ENCODE measurements at regions not wholly inside any gene's neighbourhood (a gene's known extent, or its start where the extent isn't known, plus 50 kb on each side); places are given as distances from the start of the nearest gene placed in this dataset.

DNA sequence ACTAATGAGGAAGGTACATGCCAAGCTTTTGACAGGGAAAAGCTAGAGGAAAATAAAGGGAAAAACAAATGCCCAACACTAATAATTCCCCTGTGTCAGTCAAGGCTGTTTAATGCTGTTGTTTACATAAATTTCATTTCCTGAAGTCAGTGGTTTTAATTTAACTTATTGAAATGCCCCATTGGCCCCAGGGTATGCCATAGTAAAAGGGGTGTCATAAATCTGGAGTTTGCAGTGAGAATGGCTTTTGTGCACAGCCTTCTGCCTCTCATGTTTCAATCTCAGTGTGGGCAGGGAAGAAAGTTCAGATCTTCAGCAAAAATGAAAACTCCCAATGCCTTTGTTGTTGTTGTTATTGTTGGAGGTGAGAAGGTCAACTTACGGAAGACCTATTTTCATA lies 550.1 kb upstream of the DCC start:
- DNase-seq (ENCODE audit: insufficient read length, low spot score) = no peak
- FAIRE-seq = no peak

DNA sequence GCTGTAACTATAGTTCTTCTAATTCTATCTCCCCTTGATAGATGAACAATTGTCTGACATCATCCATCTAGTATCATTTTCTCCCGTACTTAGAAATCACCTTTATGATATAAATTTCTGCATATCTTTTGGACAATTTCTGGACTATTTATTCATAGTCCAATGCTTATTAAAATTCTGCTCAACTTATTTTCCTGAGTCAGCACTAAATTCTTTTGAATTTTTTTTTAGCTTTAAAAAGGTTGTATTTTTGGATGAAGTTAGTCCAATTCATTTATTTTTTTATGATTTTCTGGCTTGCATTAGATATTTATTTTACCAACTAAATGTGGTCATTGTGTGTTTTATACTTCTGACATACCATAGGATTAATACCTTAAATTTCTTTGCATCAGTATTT lies 538.5 kb upstream of the DCC start:
- no peak for FAIRE-seq
- DNase-seq (ENCODE audit: insufficient read length, low spot score) = no peak

DNA sequence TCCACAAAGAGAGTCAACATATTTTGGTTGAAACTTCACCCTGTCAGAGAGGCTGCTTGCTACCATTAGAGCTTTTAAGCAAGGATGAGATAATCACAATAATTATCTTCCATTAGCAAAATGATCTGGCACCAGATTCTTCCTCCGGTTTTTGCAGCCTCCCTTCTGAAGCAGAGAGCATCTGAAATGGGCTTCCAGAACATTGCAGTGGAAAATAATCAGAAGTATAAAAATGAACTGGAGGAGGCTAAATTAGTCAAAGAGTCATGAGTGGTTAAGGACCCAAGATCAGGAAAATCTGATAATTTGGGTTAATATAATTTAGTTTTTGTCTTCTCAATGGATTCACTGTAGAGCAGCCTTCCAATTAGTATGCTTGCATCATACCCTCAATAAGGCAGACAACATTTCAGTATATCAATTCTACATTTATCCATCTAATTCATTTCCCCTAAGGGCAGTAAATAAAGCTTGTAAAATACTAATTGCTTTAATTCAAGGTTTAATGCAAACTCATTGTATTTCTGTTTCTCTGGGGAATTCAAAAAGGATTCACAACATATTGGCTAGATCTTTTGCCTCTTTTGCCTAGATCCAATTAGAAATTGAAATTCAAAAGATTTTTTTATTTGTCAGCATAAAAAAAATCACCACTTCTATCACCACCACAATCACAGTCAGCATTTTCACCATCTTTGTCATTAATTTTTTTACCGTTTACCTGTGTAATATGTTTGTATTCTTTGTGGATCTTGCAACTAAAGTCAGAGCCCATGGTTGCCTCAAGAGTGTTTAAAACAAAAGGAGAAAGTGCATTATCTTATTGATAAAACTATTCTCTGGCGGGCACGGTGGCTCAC lies 537.2 kb upstream of the DCC start:
- FAIRE-seq (no peak), DNase-seq (ENCODE audit: insufficient read length, low spot score) (no peak)

DNA sequence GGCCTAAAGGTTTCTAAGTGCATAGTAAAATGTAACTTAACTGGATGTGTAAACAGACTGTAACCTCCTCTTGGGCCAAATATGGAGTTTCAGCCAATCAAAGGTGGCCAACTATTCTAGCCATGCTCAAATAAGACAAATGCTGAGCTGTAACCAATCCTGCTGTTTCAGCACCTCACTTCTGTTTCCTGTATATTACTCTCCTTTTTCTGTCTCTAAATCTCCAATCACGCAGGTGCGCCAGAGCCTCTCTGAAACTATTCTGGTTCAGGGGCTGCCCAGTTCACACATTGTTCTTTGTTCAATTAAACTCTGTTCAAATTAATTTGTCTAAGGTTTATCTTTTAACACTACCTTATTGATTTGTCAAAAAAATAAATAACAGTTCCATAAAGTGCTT lies 532.7 kb upstream of the DCC start:
- DNase-seq (ENCODE audit: insufficient read length, low spot score) (no peak), FAIRE-seq (no peak)

DNA sequence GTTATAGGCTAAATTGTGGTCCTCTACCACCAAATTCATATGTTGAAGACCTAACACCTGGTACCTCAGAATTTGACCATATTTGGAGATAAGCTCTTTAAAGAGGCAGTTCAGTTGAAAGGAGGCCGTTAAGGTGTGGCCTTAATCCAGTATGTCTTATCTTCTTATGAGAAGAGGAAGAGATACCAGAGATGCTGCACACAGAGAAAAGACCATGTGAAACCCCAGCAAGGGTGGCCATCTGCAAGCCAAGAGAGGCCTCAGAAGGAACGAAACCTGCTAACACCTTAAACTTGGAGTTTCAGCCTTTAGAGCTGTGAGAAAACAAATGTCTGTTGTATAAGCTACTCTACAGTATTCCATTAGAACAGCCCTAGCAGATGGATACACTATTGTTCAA lies 528.1 kb upstream of the DCC start:
- no peak for FAIRE-seq
- no peak for DNase-seq (ENCODE audit: insufficient read length, low spot score)

DNA sequence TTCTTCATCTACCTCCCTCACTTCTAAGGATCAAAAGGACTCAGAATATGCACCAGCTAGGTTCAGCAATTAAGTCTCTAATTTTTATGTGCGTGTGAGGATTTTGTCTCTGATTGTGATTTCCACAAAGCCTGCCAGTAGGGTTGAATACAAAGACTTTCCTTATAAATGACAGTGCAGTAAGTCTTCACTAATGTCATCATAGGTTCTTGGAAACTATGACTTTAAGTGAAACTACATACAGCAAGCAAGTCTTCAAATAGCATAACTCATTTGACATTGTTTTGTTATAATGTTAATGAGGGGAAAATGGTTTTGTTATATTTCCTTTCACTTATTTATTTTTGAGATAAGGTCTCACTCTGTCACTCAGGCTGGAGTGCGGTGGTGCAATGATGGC lies 526.3 kb upstream of the DCC start:
- DNase-seq (ENCODE audit: insufficient read length, low spot score) (no peak), FAIRE-seq (no peak)

DNA sequence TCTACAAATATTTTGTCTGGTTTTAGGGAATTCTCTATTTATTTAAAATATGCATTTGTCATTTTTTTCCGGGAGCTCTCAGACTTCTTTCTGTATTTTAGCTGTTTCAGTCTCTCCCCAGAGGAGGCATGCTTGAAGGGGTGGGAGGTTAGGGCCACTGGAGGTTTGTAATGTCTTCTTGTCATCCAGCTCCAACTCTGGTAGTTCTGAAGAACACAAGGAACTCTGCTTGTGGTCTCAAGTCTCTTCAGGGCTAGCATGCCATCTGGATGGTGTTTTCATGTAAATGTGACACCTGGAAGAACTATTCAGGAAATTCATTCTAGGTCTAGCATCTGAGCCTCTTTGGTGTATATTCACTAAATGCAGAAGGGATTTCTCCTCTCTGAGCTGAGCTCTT lies 518.4 kb upstream of the DCC start:
- DNase-seq (ENCODE audit: insufficient read length, low spot score) (no peak), FAIRE-seq (no peak)

DNA sequence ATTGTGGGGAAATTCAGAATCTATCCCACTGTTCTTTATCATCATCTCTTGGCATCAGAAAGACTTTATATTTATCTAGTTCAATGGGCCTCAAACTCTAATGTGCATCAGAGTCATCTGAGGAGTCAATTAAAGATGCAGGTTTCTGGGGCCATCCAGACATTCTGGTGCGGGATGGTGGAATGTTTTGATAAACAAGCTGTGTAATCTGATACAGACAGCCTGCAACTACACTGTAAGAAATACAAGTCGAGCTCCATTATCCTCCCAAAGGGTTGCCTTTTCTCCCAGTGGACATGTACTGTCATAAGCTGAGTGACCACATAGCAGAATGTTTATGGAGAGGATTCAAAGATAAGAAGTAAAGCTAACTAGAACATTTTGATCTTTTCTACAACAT lies 515.3 kb upstream of the DCC start:
- FAIRE-seq = no peak
- no peak for DNase-seq (ENCODE audit: insufficient read length, low spot score)

DNA sequence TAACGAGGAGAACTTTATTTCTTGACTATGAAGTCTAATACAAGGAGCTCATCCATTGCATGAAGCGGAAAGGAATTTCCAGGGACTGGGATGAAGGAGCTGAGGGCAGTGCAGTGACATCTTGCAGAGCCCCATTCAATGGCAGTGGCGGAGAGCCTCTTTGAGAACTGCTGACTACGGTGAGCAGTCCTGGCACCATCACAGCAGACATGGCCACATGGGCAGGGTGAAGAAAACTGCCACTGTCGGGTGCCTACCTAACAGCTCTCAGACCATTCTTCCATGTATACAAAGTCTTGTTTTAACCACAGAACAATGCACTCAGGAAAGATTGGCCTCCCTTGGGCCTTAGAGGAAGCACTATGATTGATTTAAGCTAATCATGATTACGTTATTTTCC lies 506.1 kb upstream of the DCC start:
- no peak for DNase-seq (ENCODE audit: insufficient read length, low spot score)
- no peak for FAIRE-seq

DNA sequence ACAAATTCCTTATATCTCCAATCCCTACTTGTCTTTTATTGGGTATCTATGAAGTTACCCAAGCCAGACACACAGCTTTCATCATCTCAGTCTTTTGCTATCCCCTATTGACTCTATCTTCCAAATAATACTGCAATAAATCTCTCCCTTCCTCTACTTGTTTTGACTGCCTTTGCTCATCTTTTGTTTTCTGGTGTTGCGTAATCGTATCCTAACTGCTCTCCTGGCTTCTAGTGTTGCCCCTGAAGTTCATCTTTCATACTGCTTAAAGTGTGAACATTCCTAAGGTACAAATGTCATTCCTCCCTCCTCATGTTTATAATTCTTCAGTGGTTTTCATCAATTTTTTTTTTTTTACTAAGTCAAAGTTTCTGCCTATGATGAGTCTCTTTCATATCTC lies 491.3 kb upstream of the DCC start:
- DNase-seq (ENCODE audit: insufficient read length, low spot score) (no peak), FAIRE-seq (no peak)

DNA sequence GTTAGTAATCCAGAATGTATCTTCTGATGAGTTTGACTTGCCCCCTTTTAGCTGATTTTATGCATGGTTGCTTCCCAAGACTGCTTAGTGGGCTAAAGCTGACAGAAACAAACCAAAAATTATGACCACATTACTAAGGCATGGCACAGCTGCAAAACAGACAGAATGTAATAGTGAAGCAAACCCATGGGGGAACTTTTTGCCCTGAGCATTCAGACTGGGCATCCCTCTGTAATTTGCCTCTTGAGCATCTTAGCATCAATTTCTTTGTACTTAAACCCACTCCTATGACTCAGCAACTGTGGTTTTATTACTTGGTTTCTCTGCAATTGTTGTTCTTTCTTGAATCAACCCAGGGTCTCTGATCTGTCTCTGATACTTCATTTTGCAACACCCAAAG lies 487.3 kb upstream of the DCC start:
- FAIRE-seq = no peak
- DNase-seq (ENCODE audit: insufficient read length, low spot score) = no peak

DNA sequence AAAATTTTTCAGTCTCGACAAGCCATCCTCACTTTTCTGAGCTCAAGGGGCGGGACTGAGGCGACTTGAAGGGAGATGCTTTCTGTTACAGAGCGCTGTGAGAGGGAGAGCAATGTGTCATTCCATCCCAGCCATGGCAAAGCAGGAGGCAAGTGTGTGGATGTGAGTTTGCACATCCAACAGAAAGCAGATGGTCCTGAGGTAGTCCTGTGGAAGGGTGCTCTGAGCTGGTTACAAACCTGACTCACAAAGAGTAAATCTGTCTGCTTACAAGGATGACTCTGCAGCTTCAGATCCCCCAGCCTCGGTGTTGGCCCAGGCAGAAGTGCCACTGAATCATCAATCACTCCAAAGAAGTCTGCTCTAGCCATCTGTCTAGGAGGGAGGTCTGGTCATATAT lies 482.0 kb upstream of the DCC start:
- DNase-seq (ENCODE audit: insufficient read length, low spot score) (no peak), FAIRE-seq (no peak)

DNA sequence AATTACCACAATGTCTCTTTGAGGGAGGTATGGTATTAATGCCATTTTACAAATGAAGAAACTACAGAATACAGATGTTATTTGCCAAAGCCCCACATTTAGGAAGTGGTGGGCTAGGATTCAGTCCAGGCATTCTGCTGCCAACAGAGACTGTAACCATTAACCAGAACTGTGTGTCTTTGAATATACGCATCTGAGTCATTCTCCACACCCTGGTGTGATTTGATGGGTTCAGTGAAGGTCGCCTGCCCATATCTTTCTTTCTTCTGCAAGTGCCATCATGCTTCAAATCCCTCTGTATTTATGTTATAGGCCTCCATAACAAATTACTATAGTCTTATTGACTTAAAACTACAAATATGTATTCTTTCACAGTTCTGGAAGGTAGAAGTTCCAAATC lies 479.0 kb upstream of the DCC start:
- no peak for FAIRE-seq

DNA sequence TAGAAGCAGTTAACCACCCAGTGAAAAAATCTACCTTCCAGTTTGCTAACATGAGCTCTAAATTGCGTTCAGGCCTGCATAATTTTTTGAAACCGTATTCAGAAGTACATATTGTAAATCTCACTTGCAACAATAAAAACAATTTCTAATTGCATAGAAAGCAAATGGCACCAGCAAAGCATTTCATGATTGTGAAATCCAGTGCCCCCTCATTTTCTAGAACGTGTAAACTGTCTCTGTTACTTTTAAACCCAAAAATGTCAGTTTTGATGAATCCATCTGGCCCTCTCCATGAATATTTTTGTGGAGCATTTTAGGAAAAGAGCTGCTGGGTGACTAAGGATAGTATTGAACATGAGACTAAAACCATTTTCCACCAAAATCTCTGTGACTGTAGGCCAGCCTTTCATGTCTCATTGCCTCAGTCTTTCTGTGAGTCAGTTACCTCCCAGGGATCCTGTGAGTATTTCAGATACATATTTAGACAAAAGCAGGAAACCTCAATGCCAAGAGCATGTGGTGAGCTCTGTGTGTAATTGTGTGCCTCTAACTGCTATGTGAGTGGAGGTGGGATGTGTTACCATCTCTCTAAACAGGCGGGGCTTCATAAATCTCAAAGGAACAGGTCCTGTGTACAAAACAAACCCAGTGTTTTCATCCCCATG lies 477.8 kb upstream of the DCC start:
- DNase-seq (ENCODE audit: insufficient read length, low spot score) = no peak
- FAIRE-seq = no peak

More for the DNA sequence above, 479.0 kb upstream of the DCC start:
- no peak for DNase-seq (ENCODE audit: insufficient read length, low spot score)

DNA sequence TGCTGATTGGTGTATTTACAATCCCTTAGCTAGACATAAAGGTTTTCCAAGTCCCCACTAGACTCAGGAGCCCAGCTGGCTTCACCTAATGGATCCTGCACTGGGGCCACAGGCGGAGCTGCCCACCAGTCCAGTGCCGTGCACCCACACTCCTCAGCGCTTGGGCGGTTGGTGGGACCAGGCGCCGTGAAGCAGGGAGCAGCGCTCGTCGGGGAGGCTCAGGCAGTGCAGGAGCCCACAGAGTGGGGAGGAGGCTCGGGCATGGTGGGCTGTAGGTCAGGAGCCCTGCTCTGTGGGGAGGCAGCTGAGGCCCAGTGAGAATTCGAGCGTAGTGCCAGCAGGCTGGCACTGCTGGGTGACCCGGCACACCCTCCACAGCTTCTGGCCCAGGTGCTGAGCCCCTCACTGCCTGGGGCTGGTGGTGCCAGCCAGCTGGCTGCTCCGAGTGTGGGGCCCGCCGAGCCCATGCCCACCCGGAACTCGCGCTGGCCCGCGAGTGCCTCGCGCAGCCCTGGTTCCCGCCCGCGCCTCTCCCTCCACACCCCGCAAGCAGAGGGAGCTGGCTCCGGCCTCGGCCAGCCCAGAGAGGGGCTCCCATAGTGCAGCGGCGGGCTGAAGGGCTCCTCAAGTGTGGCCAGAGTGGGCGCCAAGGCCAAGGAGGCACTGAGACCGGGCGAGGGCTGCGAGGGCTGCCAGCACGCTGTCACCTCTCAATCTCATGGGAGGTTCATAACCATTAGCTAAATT lies 475.6 kb upstream of the DCC start:
- DNase-seq (ENCODE audit: insufficient read length, low spot score) (no peak), FAIRE-seq (no peak)

DNA sequence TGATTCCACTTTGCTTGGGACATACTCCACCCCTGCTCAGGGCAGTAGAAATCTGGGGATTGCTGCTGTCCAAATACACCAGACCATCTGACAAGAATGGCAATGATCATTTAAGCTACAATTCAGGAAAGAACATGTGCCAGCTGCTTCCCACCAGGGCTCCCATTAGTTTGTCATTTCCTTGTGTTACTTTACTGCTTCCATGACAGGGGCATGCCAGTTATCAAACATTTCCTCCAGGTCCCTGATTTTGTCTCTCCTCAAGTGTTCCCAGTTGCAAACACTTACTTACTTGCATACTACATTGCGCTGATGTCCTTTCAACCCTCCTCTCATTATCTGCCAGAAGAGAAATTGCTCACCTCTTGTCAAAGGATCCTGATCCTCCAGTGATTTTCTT lies 474.5 kb upstream of the DCC start:
- FAIRE-seq (no peak), DNase-seq (ENCODE audit: insufficient read length, low spot score) (no peak)

DNA sequence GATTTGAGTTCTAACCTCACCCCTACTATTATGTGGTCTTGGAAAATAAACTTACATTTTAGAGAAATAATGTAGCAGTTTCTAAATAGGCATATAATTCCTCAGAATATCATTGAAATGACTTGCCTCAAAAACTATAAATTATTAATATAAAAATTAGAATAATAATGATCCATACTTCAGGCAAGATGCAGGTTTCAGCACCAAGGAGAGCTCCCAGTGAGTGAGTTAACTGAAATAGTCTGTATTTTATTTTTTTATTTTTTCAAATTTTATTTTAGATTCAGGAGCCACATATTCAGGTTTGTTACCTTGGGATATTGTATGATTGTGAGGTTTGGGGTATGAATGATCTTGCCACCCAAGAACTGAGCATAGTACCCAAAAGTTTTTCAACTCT lies 472.2 kb upstream of the DCC start:
- FAIRE-seq (no peak), DNase-seq (ENCODE audit: insufficient read length, low spot score) (no peak)

DNA sequence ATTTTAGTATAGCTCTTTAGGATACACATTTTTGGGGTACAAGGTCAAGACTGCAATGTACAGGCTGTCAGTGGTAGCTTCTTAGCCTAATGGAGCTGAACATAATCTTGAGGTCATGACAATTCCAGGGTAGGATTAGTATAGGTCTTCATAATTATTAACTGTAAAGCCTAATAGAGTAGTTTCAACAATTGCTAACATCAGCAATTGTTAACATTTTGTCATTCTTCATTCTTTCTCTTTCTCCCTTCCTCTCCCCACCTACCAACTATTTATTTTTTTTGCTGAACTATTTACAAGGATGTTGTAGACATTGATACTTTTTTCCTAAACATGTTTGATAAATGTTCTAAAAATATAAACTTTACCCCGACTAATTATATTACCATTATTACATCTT lies 461.3 kb upstream of the DCC start:
- no peak for FAIRE-seq
- no peak for DNase-seq (ENCODE audit: insufficient read length, low spot score)

DNA sequence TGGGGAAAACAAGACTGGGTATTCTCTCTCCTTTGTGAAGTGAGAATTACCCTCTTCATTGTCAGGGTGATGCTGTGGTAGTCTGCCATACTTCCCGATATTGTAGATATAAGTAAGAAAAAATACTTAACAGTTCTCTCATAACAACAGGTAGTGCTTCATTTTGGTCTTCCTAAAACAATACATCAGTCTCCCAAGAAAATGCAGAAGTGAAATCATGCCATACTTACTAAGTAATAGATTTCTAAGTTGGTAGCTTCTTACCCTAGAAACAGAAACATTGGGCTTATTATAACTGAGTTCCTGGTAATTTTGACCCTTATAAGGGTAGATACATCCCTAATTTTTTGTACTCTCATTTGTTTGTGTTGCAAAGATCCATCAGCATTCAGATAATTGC lies 460.7 kb upstream of the DCC start:
- DNase-seq (ENCODE audit: insufficient read length, low spot score) = no peak
- no peak for FAIRE-seq

DNA sequence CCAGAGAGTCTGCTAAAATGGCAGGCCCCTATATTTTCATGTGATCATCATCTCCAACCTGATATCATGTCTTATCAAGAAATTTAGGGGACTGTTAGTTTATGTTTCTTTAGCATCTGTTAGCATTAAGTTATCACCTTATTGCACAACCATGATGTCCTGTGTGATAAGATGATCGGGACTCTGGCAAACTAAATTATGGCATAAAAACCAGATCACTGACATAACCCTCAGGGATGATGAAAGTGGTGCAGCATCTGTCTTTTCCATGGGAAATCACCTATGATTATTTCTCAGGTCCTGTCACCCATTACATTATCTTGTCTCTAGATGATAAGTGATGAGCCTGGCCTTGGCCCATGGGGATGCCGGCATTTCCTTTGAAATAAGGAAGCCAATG lies 458.6 kb upstream of the DCC start:
- FAIRE-seq (no peak), DNase-seq (ENCODE audit: insufficient read length, low spot score) (no peak)

DNA sequence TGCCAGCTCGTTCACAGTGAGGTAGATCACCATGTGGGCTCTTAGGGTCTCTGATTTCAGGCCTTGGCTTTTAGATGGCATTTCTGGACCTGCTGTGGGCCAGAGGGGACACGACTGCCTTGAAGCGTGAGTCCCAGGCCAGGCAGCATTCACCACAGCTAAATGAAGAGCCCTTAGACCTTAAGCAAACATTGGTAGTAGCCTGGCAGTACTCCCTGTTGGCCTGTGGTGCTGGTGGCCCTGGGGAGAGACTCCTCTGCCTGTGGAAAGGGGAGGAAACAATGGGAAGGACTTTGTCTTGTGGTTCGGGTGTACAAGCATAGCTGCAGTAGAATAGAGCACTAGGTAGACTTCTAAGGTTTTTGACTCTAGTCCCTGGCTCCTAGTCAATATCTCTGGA lies 456.0 kb upstream of the DCC start:
- DNase-seq (ENCODE audit: insufficient read length, low spot score) (no peak), FAIRE-seq (no peak)

DNA sequence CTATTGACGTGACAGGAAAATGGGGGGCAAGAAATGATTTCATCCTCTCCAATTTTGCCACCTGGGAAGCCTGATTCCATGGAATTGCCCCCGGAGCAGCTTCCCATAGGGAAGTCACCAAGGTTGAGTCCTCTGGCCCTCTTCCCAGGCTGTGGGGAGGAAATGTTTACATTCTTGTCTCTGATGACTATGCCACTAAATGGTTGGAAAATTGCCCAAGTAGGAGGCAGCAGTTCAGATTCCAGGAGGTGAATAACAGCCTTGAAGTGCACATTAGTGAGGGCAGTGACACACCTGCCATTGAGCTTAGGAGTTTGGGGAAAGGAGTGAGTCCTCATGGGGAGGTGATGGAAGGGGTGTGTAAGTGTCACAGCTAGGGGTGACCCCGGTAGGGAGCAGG lies 449.2 kb upstream of the DCC start:
- DNase-seq (ENCODE audit: insufficient read length, low spot score) = no peak
- FAIRE-seq = no peak
